HEK293 (cell line): ENCODE measurements at regions not wholly inside any gene's neighbourhood (a gene's known extent, or its start where the extent isn't known, plus 50 kb on each side); places are given as distances from the start of the nearest gene placed in this dataset.

Experiments
- ATF2 ChIP-seq: fragments of 450-650 bp; formaldehyde crosslinking; IDR thresholded peaks from 2 replicates; pipeline ENCODE4 v1.5.1; 2016; ENCODE audit warnings: missing biosample characterization, missing genetic modification characterization, low read depth
- GFI1B ChIP-seq: fragments of 450-650 bp; formaldehyde crosslinking; IDR thresholded peaks from 2 replicates; pipeline ENCODE4 v1.5.1; 2016; ENCODE audit warnings: missing biosample characterization, missing genetic modification characterization
- GLI4 ChIP-seq: fragments of 450-650 bp; formaldehyde crosslinking; IDR thresholded peaks from 2 replicates; pipeline ENCODE4 v1.5.1; 2016; ENCODE audit warnings: missing biosample characterization, missing genetic modification characterization
- HOXD13 ChIP-seq: sonication (generic); formaldehyde crosslinking; IDR thresholded peaks from 2 replicates; pipeline ENCODE4 v1.8.0; 2022; ENCODE audit warnings: missing genetic modification reagents, borderline replicate concordance
- KLF17 ChIP-seq: fragments of 450-650 bp; formaldehyde crosslinking; IDR thresholded peaks from 2 replicates; pipeline ENCODE4 v1.5.1; 2016; ENCODE audit warnings: missing biosample characterization, missing genetic modification characterization
- PATZ1 ChIP-seq: fragments of 450-650 bp; formaldehyde crosslinking; IDR thresholded peaks from 2 replicates; pipeline ENCODE4 v1.5.1; 2016; ENCODE audit warnings: missing biosample characterization, missing genetic modification characterization
- PBX3 ChIP-seq: sonication (generic); formaldehyde crosslinking; IDR thresholded peaks from 2 replicates; pipeline ENCODE4 v1.8.1; 2022; ENCODE audit warnings: mild to moderate bottlenecking, moderate library complexity, missing genetic modification reagents
- SETDB1 ChIP-seq: IDR thresholded peaks from one replicate; pipeline ENCODE4 v1.6.1; 2017; ENCODE audit warnings: mild to moderate bottlenecking, low read length, moderate library complexity, mixed read lengths; ENCODE audit not compliant: insufficient read length
- ZBTB10 ChIP-seq: fragments of 450-650 bp; formaldehyde crosslinking; IDR thresholded peaks from 2 replicates; pipeline ENCODE4 v1.5.1; 2016; ENCODE audit warnings: missing biosample characterization, missing genetic modification characterization
- ZBTB7A ChIP-seq: fragments of 450-650 bp; formaldehyde crosslinking; IDR thresholded peaks from 2 replicates; pipeline ENCODE4 v1.5.1; 2016; ENCODE audit warnings: low read depth, missing biosample characterization, missing genetic modification characterization
- ZNF138 ChIP-seq: fragments of 450-650 bp; formaldehyde crosslinking; IDR thresholded peaks from 2 replicates; pipeline ENCODE4 v1.5.1; 2016; ENCODE audit warnings: missing biosample characterization, missing genetic modification characterization, borderline replicate concordance
- ZNF184 ChIP-seq: fragments of 450-650 bp; IDR thresholded peaks from 2 replicates; pipeline ENCODE4 v1.5.1; 2018; ENCODE audit warnings: missing biosample characterization, mild to moderate bottlenecking, missing genetic modification characterization
- ZNF19 ChIP-seq: fragments of 450-650 bp; formaldehyde crosslinking; IDR thresholded peaks from 2 replicates; pipeline ENCODE4; 2016; ENCODE audit warnings: missing biosample characterization, missing genetic modification characterization, low read depth
- ZNF2 ChIP-seq: fragments of 450-650 bp; formaldehyde crosslinking; IDR thresholded peaks from 2 replicates; pipeline ENCODE4 v1.5.1; 2016; ENCODE audit warnings: missing biosample characterization, missing genetic modification characterization
- ZNF214 ChIP-seq: fragments of 450-650 bp; formaldehyde crosslinking; IDR thresholded peaks from 2 replicates; pipeline ENCODE4 v1.5.1; 2017; ENCODE audit warnings: missing biosample characterization, mild to moderate bottlenecking, missing genetic modification characterization, borderline replicate concordance
- ZNF26 ChIP-seq: fragments of 450-650 bp; formaldehyde crosslinking; IDR thresholded peaks from 2 replicates; pipeline ENCODE4 v1.5.1; 2016; ENCODE audit warnings: missing biosample characterization, missing genetic modification characterization
- ZNF280C ChIP-seq: fragments of 450-650 bp; formaldehyde crosslinking; IDR thresholded peaks from 2 replicates; pipeline ENCODE4 v1.5.1; 2016; ENCODE audit warnings: missing biosample characterization, missing genetic modification characterization
- ZNF311 ChIP-seq: fragments of 450-650 bp; formaldehyde crosslinking; IDR thresholded peaks from 2 replicates; pipeline ENCODE4 v1.5.1; 2017; ENCODE audit warnings: missing biosample characterization, missing genetic modification characterization, borderline replicate concordance
- ZNF366 ChIP-seq: fragments of 450-650 bp; formaldehyde crosslinking; conservative IDR thresholded peaks from 2 replicates; pipeline ENCODE4 v1.5.1; 2016; ENCODE audit warnings: missing biosample characterization, missing genetic modification characterization
- ZNF473 ChIP-seq: fragments of 450-650 bp; formaldehyde crosslinking; IDR thresholded peaks from 2 replicates; pipeline ENCODE4 v1.5.1; 2017; ENCODE audit warnings: missing biosample characterization, missing genetic modification characterization
- ZNF530 ChIP-seq: fragments of 450-650 bp; formaldehyde crosslinking; IDR thresholded peaks from 2 replicates; pipeline ENCODE4 v1.5.1; 2016; ENCODE audit warnings: low read depth, missing biosample characterization, missing genetic modification characterization
- ZNF558 ChIP-seq: fragments of 450-650 bp; formaldehyde crosslinking; IDR thresholded peaks from 2 replicates; pipeline ENCODE4 v1.5.1; 2016; ENCODE audit warnings: missing biosample characterization, missing genetic modification characterization
- ZNF580 ChIP-seq: fragments of 450-650 bp; formaldehyde crosslinking; IDR thresholded peaks from 2 replicates; pipeline ENCODE4 v1.5.1; 2016; ENCODE audit warnings: missing biosample characterization, missing genetic modification characterization
- ZNF596 ChIP-seq: fragments of 450-650 bp; IDR thresholded peaks from 2 replicates; pipeline ENCODE4 v1.5.0; 2018; ENCODE audit warnings: missing biosample characterization, mild to moderate bottlenecking, missing genetic modification characterization, moderate library complexity
- ZNF600 ChIP-seq: fragments of 450-650 bp; formaldehyde crosslinking; IDR thresholded peaks from 2 replicates; pipeline ENCODE4 v1.5.1; 2016; ENCODE audit warnings: missing biosample characterization, missing genetic modification characterization
- ZNF621 ChIP-seq: fragments of 450-650 bp; formaldehyde crosslinking; IDR thresholded peaks from 2 replicates; pipeline ENCODE4 v1.5.1; 2017; ENCODE audit warnings: missing biosample characterization, missing genetic modification characterization
- ZNF837 ChIP-seq: fragments of 450-650 bp; formaldehyde crosslinking; IDR thresholded peaks from 2 replicates; pipeline ENCODE4 v1.5.1; 2016; ENCODE audit warnings: missing biosample characterization, missing genetic modification characterization

GRCh38 chr4:38318737-38319455, 345.1 kb upstream of the KLF3 start (continued):
- TF ChIP-seq ZNF19 (tag by site-specific recombination) (no peak), ZNF600 (tag by site-specific recombination) (no peak), GFI1B (tag by site-specific recombination) (no peak), ZNF311 (no peak), ZNF837 (no peak), ZNF580 (tag by site-specific recombination) (no peak), ZBTB10 (tag by site-specific recombination) (0 out of 2 replicates have a peak, but pooled peaks have one; percentile 10), ZNF26 (tag by site-specific recombination) (no peak), ZNF366 (tag by site-specific recombination) (peak; percentile 54), HOXD13 (CRISPR knock-in tag) (no peak), PATZ1 (tag by site-specific recombination) (peak; percentile 83), ATF2 (tag by site-specific recombination) (no peak), ZNF530 (tag by site-specific recombination) (no peak), PBX3 (CRISPR knock-in tag) (no peak), ZNF473 (tag by site-specific recombination) (no peak), ZNF558 (tag by site-specific recombination) (no peak; the same call in 1 of the 2 replicates), ZNF2 (tag by site-specific recombination) (no peak), ZNF184 (0 out of 2 replicates have a peak, but pooled peaks have one; percentile 15), GLI4 (no peak), ZNF280C (no peak), ZNF214 (tag by site-specific recombination) (no peak), ZBTB7A (tag by site-specific recombination) (no peak), SETDB1 (peak; percentile 51), ZNF596 (tag by site-specific recombination) (no peak), KLF17 (tag by site-specific recombination) (peak; percentile 71), ZNF621 (tag by site-specific recombination) (no peak), ZNF138 (tag by site-specific recombination) (no peak)
